ENCODE measurements at regions not wholly inside any gene's neighbourhood (a gene's known extent, or its start where the extent isn't known, plus 50 kb on each side); places are given as distances from the start of the nearest gene placed in this dataset.

DNA sequence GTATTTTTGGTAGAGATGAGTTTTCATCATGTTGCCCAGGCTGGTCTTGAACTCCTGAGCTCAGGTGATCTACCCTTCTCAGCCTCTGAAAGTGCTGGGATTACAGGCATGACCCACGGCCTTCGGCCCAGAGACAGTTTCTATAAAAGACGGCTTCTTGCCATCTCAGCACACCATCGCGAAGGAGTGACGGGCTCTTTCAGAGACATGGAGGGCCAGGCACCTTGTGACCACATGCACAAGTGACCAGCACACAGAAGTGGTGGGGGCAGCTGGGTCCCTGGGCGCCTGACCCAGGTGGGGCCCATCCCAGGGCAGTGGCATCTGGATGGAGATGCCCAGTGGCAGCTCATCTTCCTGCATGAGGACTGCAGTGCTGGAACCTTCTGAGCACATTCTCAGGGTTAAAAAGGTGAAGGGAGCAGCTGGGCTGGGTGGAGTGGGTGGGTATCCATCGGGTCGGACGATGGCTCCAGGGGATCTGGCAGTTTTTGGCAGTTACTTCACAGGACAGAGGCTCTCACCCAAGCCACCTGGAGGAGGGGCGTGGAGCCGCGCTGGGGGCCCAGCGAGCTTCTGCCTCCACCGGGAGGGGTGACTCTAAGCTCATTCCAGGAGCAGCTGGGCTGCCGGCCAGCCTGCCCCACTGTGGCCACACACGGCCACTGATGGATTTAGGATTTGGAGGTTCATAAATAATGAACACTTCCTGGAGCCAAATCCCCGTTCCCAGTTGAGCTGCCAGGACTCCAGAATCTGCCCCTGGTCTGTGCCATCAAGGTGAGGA, 373.0 kb downstream of the CTTN start:
- no peak for TF ChIP-seq CTCF (IDR thresholded peaks at IDR 0.05)
- no peak for DNase-seq
- Histone ChIP-seq H3K4me3 (no peak overlapping the region), H3K36me3 (ENCODE audit: low read depth) (no peaks in the 10 kb centered on the region), H3K4me1 (ENCODE audit: low read depth) (no peaks in the 10 kb centered on the region), H3K9me3 (no peaks in the 10 kb centered on the region)
- ATAC-seq, result no peak
- intact Hi-C loops (cut with DNase I, micrococcal nuclease), result no loop called here

DNA sequence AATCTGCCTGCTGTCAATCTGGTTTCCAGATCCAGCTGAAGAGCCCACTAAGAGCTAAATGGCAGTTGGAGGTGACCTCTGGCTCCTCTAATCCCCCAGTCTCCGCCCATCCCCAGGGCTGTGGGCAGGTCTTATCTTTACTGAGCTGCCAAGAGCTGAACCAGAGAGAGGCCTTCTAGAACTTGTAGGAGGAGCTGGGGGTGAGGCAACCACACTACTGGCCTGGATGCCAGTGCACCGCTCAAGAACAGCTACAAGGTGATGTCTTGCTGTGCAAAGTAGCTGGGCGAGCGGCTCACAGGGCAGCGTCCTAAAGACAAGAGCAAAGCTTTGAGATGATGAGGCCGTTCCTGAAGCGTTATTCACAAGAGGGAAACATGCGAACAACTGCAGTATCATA, 374.6 kb downstream of the CTTN start:
- DNase-seq (no peak), ATAC-seq (no peak)
- no peaks in the 10 kb centered on the region for H3K9me3 ChIP-seq
- H3K4me3 ChIP-seq, result no peak overlapping the region
- TF ChIP-seq CTCF (IDR thresholded peaks at IDR 0.05), result no peak
- H3K36me3 ChIP-seq (ENCODE audit: low read depth), result no peaks in the 10 kb centered on the region
- intact Hi-C loops (cut with DNase I, micrococcal nuclease), result no loop called here
- no peaks in the 10 kb centered on the region for H3K4me1 ChIP-seq (ENCODE audit: low read depth)

GRCh38 chr11:70775386-70776075, 377.2 kb downstream of the CTTN start:
- DNase-seq, result no peak
- no peaks in the 10 kb centered on the region for H3K9me3 ChIP-seq
- TF ChIP-seq CTCF (IDR thresholded peaks at IDR 0.05), result no peak
- no peak for ATAC-seq
- H3K36me3 ChIP-seq (ENCODE audit: low read depth), result no peaks in the 10 kb centered on the region
- intact Hi-C loops (cut with DNase I, micrococcal nuclease), result no loop called here
- H3K4me1 ChIP-seq (ENCODE audit: low read depth), result no peaks in the 10 kb centered on the region
- H3K4me3 ChIP-seq, result no peak overlapping the region

DNA sequence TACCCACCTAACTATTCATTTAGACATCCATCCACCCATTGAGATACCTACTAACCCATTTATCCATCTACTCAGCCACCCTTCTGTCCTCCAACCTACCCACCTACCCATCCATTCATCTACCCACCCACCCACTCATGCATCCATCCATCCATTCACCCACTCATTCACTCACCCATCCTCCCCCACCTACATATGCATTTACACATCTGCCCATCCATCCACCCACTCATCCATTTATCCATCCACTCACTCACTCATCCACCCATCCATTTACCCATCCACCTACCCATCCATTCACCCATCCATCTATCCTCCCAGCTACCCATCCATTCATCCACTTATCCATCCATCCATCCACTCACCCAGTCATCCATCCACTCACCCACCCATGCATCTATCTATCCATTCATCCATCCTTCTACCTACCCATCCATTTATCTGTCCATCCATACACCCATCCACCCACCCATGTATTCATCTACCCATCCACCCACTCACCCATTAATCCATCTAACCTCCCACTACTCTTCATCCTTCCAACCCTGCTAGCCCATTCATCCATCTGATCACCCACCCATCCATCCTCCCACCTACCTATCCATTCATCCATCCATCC, 378.7 kb downstream of the CTTN start:
- TF ChIP-seq CTCF (IDR thresholded peaks at IDR 0.05), result no peak
- DNase-seq, result no peak
- no peaks in the 10 kb centered on the region for H3K36me3 ChIP-seq (ENCODE audit: low read depth)
- intact Hi-C loops (cut with DNase I, micrococcal nuclease), result no loop called here
- no peak overlapping the region for H3K4me3 ChIP-seq
- H3K4me1 ChIP-seq (ENCODE audit: low read depth), result no peaks in the 10 kb centered on the region
- no peak for ATAC-seq
- no peaks in the 10 kb centered on the region for H3K9me3 ChIP-seq

DNA sequence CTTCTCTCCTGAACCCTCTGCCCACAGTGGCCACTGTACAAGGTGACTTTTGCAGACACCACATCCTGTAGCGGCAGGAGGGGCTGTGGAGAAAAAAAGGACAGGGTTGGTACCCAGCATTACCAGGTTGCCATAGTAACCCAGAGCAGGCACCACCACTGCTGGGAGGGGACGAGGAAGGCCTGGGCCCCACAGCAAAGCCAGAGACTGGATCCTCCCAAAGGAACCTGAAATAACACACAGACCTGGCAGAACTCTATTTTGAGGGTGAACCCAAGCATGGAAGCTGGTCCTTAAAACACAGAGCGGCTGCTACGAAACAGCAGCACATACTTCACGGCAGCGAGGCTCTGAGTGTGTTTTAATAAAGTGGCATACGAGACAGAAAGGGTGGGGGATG, 380.6 kb downstream of the CTTN start:
- DNase-seq, result no peak
- Histone ChIP-seq H3K9me3 (no peaks in the 10 kb centered on the region), H3K4me3 (no peak overlapping the region), H3K4me1 (ENCODE audit: low read depth) (no peaks in the 10 kb centered on the region), H3K36me3 (ENCODE audit: low read depth) (no peaks in the 10 kb centered on the region)
- ATAC-seq, result no peak
- intact Hi-C loops (cut with DNase I, micrococcal nuclease), result no loop called here
- TF ChIP-seq CTCF (IDR thresholded peaks at IDR 0.05), result no peak

Data from mucosa of descending colon (tissue), 3 donors.